GM21381 (cell line): ENCODE measurements at regions not wholly inside any gene's neighbourhood (a gene's known extent, or its start where the extent isn't known, plus 50 kb on each side); places are given as distances from the start of the nearest gene placed in this dataset.
"Not testable (repeated sequence)": the region's sequence is repeated elsewhere in the genome, so short reads cannot be mapped to it uniquely, and the experiment has no call there.

Experiments
- ATAC-seq: cut with Tn5 transposase; IDR thresholded peaks from one replicate; pipeline ENCODE4 v1.9.1; 2021; ENCODE audit warnings: mild to moderate bottlenecking, moderate library complexity; ENCODE audit not compliant: unreplicated experiment

- ATAC-seq: no peak
Measured at GRCh38 chr2:35606394-35606793, 749.2 kb upstream of the CRIM1 start.

- no peak for ATAC-seq
Measured at GRCh38 chr2:35598310-35598709, 757.3 kb upstream of the CRIM1 start.

- no peak for ATAC-seq
Measured at GRCh38 chr2:35591886-35592285, 763.7 kb upstream of the CRIM1 start.

GRCh38 chr2:35585972-35586371 is 769.6 kb upstream of the CRIM1 start:
- no peak for ATAC-seq

GRCh38 chr2:35582637-35583036 is 772.9 kb upstream of the CRIM1 start:
- no peak for ATAC-seq

- ATAC-seq: no peak
Measured at GRCh38 chr2:35580956-35581355, 774.6 kb upstream of the CRIM1 start.

- ATAC-seq: not testable (repeated sequence)
Measured at GRCh38 chr2:35568574-35568973, 787.0 kb upstream of the CRIM1 start.

- ATAC-seq: no peak
Measured at GRCh38 chr2:35562488-35562887, 793.1 kb upstream of the CRIM1 start.

- ATAC-seq: no peak
Measured at GRCh38 chr2:35548171-35548570, 807.4 kb upstream of the CRIM1 start.

- no peak for ATAC-seq
Measured at GRCh38 chr2:35545301-35545700, 810.3 kb upstream of the CRIM1 start.

- ATAC-seq: no peak
Measured at GRCh38 chr2:35538796-35539195, 816.8 kb upstream of the CRIM1 start.

GRCh38 chr2:35530615-35531135 is 824.9 kb upstream of the CRIM1 start:
- ATAC-seq: no peak

GRCh38 chr2:35526741-35527140 is 828.8 kb upstream of the CRIM1 start:
- no peak for ATAC-seq

- ATAC-seq: no peak
Measured at GRCh38 chr2:35522450-35522849, 833.1 kb upstream of the CRIM1 start.

GRCh38 chr2:35510636-35511035 is 844.9 kb upstream of the CRIM1 start:
- ATAC-seq: no peak

GRCh38 chr2:35508601-35509000 is 847.0 kb upstream of the CRIM1 start:
- ATAC-seq: no peak

- ATAC-seq: no peak
Measured at GRCh38 chr2:35504419-35504818, 851.2 kb upstream of the CRIM1 start.

- ATAC-seq: no peak
Measured at GRCh38 chr2:35503738-35504199, 851.8 kb upstream of the CRIM1 start.

GRCh38 chr2:35503311-35503710 is 852.3 kb upstream of the CRIM1 start:
- no peak for ATAC-seq

GRCh38 chr2:35501076-35501475 is 854.5 kb upstream of the CRIM1 start:
- ATAC-seq: no peak

GRCh38 chr2:35496022-35496421 is 859.6 kb upstream of the CRIM1 start:
- ATAC-seq: no peak

GRCh38 chr2:35495182-35495581 is 860.4 kb upstream of the CRIM1 start:
- ATAC-seq: no peak

- ATAC-seq: not testable (repeated sequence)
Measured at GRCh38 chr2:35478121-35478520, 877.5 kb upstream of the CRIM1 start.
